A549 (cell line): ENCODE measurements at regions not wholly inside any gene's neighbourhood (a gene's known extent, or its start where the extent isn't known, plus 50 kb on each side); places are given as distances from the start of the nearest gene placed in this dataset.

Source experiments
- ATAC-seq, 2 experiments: fragments of 200-7000 bp in 1 of 2; fragments of >200 bp in 1 of 2; cut with Nextera tagmentation in 1 of 2; cut with Tn5 transposase in 1 of 2; 3 replicates each; pipeline versions ENCODE4 v1.8.0 to v1.9.1; 2018 to 2020; ENCODE audit warnings: mild to moderate bottlenecking in 1 of 2, moderate library complexity in 1 of 2
- CTCF ChIA-PET: fragments of 300-600 bp; sonication (Branson Sonifier 250); formaldehyde crosslinking; extraction: SDS; loops from one replicate; lab custom pipeline; 2021; ENCODE audit warnings: antibody characterized with exemption, inconsistent platforms; lab: Yijun Ruan, JAX
- POLR2A ChIA-PET: fragments of 350-600 bp; formaldehyde crosslinking; extraction: SDS; loops from one replicate; lab custom pipeline; 2021; ENCODE audit warnings: antibody characterized with exemption, inconsistent platforms; lab: Yijun Ruan, JAX
- DNase-seq, 2 experiments: peaks; one replicate each; pipeline versions ENCODE4 v3.0.0 to v3.0.0-alpha.2; 2011 to 2016; ENCODE audit warnings: low read depth in 1 of 2, low spot score in 1 of 2
- FAIRE-seq: peaks from 2 replicates; lab custom pipeline; 2011; peaks lifted over from hg19 to GRCh38; lab: Jason Lieb, UNC
- H3K27ac ChIP-seq, 2 experiments: fragments of >200 bp; sonication (Bioruptor Twin); formaldehyde crosslinking; 3 replicates each; pipeline ENCODE4 v1.5.1; 2016 to 2017
- H3K4me1 ChIP-seq: fragments of >200 bp; sonication (Bioruptor Twin); formaldehyde crosslinking; 3 replicates; pipeline ENCODE4 v1.6.1; 2016
- H3K4me2 ChIP-seq: fragments of >200 bp; sonication (Bioruptor Twin); formaldehyde crosslinking; 3 replicates; pipeline ENCODE4 v1.6.1; 2016
- H3K4me3 ChIP-seq: fragments of >200 bp; sonication (Bioruptor Twin); formaldehyde crosslinking; 3 replicates; pipeline ENCODE4 v1.5.1; 2016
- H3K9me3 ChIP-seq: fragments of >200 bp; sonication (Bioruptor Twin); formaldehyde crosslinking; 3 replicates; pipeline ENCODE4 v1.6.1; 2016
- CBX2 ChIP-seq: fragments of 200-600 bp; sonication (generic); IDR thresholded peaks from 2 replicates; pipeline ENCODE4 v1.6.1; 2016; ENCODE audit warnings: low read depth, mild to moderate bottlenecking, borderline replicate concordance
- CEBPB ChIP-seq, 2 experiments: fragments of >200 bp in 1 of 2; sonication (Bioruptor Twin) in 1 of 2; formaldehyde crosslinking in 1 of 2; IDR thresholded peaks; 2 replicates each; pipeline ENCODE4 v1.6.1; 2012 to 2016
- CHD2 ChIP-seq: fragments of 150-350 bp; IDR thresholded peaks from 2 replicates; pipeline ENCODE4 v1.6.1; 2014; ENCODE audit warnings: low read length; ENCODE audit not compliant: partially characterized antibody
- EHF ChIP-seq: fragments of 250-450 bp; sonication (Bioruptor Pico); IDR thresholded peaks from 2 replicates; pipeline ENCODE4 v1.5.0; 2020; ENCODE audit warnings: mild to moderate bottlenecking
- ESRRA ChIP-seq: fragments of 150-350 bp; IDR thresholded peaks from 2 replicates; pipeline ENCODE4 v1.6.1; 2014; ENCODE audit warnings: mild to moderate bottlenecking, low read length, borderline replicate concordance
- FOSB ChIP-seq: fragments of 250-450 bp; sonication (Bioruptor Pico); IDR thresholded peaks from 2 replicates; pipeline ENCODE4 v1.5.0; 2020; ENCODE audit warnings: mild to moderate bottlenecking, moderate library complexity
- FOSL2 ChIP-seq, 2 experiments: fragments of 450-650 bp in 1 of 2; fragments of >200 bp in 1 of 2; sonication (Bioruptor Twin) in 1 of 2; formaldehyde crosslinking; IDR thresholded peaks; 2 replicates each; pipeline versions ENCODE4 v1.5.0 to v1.6.1; 2016 to 2020; ENCODE audit warnings: mild to moderate bottlenecking in 1 of 2, moderate library complexity in 1 of 2
- JUNB ChIP-seq: fragments of >200 bp; sonication (Bioruptor Twin); formaldehyde crosslinking; IDR thresholded peaks from 2 replicates; pipeline ENCODE4 v1.6.1; 2016
- KDM5A ChIP-seq: fragments of 200-600 bp; sonication (generic); IDR thresholded peaks from 2 replicates; pipeline ENCODE4 v1.6.1; 2016; ENCODE audit warnings: antibody characterized with exemption, mild to moderate bottlenecking
- MAFK ChIP-seq: fragments of 450-650 bp; IDR thresholded peaks from 2 replicates; pipeline ENCODE4 v1.6.1; 2014; ENCODE audit not compliant: partially characterized antibody
- MYC ChIP-seq: IDR thresholded peaks from 2 replicates; pipeline ENCODE4 v1.6.1; 2012; ENCODE audit warnings: mild to moderate bottlenecking, inconsistent platforms, low read length, improper control_type of control experiment, borderline replicate concordance
- RFX5 ChIP-seq: fragments of 450-650 bp; IDR thresholded peaks from 2 replicates; pipeline ENCODE4 v1.7.1; 2014; ENCODE audit warnings: antibody characterized with exemption, mild to moderate bottlenecking, moderate library complexity
- RNF2 ChIP-seq: fragments of 200-600 bp; sonication (generic); IDR thresholded peaks from 2 replicates; pipeline ENCODE4 v1.6.1; 2016; ENCODE audit warnings: low read depth, mild to moderate bottlenecking, antibody characterized with exemption, moderate library complexity, borderline replicate concordance
- TFCP2L1 ChIP-seq: fragments of 250-450 bp; sonication (Bioruptor Pico); IDR thresholded peaks from 2 replicates; pipeline ENCODE4 v1.5.0; 2021; ENCODE audit warnings: mild to moderate bottlenecking
- ZC3H11A ChIP-seq: fragments of 450-650 bp; IDR thresholded peaks from 2 replicates; pipeline ENCODE4 v1.6.1; 2014; ENCODE audit warnings: antibody characterized with exemption, mild to moderate bottlenecking
- WGBS: methylation state at CpG from one replicate; pipeline ENCODE4 v1.1.6; 2017; ENCODE audit errors: missing lambda C conversion rate; 5-methylcytosine and 5-hydroxymethylcytosine counted together
- TF ChIP-seq, protein P1 (sequence below): fragments of >200 bp; sonication (Bioruptor Twin); formaldehyde crosslinking; IDR thresholded peaks from 3 replicates; pipeline ENCODE4 v1.5.1; 2016
- TF ChIP-seq, protein P2 (sequence below): fragments of 150-350 bp; IDR thresholded peaks from 2 replicates; pipeline ENCODE4 v1.6.1; 2014; ENCODE audit warnings: low read depth, mild to moderate bottlenecking, low read length
- TF ChIP-seq, protein P3 (sequence below): fragments of >200 bp; sonication (Bioruptor Twin); formaldehyde crosslinking; IDR thresholded peaks from 3 replicates; pipeline ENCODE4 v1.6.1; 2016
- TF ChIP-seq, protein P4 (sequence below): fragments of 250-450 bp; sonication (Bioruptor Pico); IDR thresholded peaks from 2 replicates; pipeline ENCODE4 v1.5.0; 2021; ENCODE audit warnings: mild to moderate bottlenecking, moderate library complexity, borderline replicate concordance
- TF ChIP-seq, protein P5 (sequence below): fragments of >200 bp; sonication (Bioruptor Twin); formaldehyde crosslinking; IDR thresholded peaks from 2 replicates; pipeline ENCODE4 v1.6.1; 2016

DNA sequence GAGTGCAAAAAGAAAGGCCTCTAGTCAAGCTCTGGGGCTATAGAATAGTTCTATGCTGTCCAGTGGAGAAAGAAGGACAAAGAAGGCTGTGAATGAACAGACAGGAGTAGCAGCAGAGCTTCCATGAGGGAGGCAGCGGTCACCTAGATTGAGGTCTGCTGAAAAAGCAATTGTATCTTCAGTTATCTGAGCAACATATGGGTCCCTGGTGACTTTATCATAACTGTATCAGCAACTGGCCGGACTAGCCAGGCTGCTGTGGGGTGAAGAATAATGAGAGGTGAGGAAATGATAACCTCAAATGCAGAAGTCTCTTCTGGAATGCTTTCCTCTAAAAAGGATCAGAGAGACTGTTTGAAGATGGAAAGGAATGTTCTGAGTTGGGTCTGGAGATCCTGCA lies 971.3 kb upstream of the TMEM132C start (continued):
- TF ChIP-seq, protein P1, sequence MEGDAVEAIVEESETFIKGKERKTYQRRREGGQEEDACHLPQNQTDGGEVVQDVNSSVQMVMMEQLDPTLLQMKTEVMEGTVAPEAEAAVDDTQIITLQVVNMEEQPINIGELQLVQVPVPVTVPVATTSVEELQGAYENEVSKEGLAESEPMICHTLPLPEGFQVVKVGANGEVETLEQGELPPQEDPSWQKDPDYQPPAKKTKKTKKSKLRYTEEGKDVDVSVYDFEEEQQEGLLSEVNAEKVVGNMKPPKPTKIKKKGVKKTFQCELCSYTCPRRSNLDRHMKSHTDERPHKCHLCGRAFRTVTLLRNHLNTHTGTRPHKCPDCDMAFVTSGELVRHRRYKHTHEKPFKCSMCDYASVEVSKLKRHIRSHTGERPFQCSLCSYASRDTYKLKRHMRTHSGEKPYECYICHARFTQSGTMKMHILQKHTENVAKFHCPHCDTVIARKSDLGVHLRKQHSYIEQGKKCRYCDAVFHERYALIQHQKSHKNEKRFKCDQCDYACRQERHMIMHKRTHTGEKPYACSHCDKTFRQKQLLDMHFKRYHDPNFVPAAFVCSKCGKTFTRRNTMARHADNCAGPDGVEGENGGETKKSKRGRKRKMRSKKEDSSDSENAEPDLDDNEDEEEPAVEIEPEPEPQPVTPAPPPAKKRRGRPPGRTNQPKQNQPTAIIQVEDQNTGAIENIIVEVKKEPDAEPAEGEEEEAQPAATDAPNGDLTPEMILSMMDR, result no peak
- TF ChIP-seq MYC (no peak), EHF (CRISPR knock-in tag) (no peak)
- TF ChIP-seq, protein P2, sequence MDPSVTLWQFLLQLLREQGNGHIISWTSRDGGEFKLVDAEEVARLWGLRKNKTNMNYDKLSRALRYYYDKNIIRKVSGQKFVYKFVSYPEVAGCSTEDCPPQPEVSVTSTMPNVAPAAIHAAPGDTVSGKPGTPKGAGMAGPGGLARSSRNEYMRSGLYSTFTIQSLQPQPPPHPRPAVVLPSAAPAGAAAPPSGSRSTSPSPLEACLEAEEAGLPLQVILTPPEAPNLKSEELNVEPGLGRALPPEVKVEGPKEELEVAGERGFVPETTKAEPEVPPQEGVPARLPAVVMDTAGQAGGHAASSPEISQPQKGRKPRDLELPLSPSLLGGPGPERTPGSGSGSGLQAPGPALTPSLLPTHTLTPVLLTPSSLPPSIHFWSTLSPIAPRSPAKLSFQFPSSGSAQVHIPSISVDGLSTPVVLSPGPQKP, result no peak

DNA sequence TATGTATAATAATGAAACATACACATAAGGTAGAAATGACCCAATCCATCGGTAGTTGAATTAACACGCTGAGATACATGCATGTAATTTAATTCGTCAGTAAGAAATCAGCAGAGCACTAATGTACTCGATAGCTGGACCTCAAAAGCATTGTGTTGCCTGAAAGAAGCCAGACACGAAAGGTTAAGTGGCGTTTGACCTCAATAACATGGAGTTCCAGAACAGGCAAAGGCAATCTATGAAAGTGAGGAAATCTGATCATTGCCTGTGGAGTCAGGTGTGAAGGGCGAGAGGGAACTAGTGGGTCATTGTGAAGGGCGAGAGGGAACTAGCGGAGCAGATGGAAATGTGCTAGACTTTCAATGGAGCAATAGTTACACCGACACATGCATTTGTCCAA lies 970.4 kb upstream of the TMEM132C start:
- FAIRE-seq, result no peak
- 44% methylated on average over 10 of the region's 10 CpGs for WGBS
- ChIA-PET POLR2A (no interaction called here), CTCF (no interaction called here)
- no peak for ATAC-seq
- no peak for DNase-seq
- Histone ChIP-seq H3K4me1 (no peaks in the 10 kb centered on the region), H3K4me2 (no peak overlapping the region), H3K4me3 (no peak overlapping the region), H3K9me3 (no peaks in the 10 kb centered on the region), H3K27ac (no peak overlapping the region)
- TF ChIP-seq CEBPB (IDR thresholded peaks at IDR 0.05), result no peak
- TF ChIP-seq, protein P3, sequence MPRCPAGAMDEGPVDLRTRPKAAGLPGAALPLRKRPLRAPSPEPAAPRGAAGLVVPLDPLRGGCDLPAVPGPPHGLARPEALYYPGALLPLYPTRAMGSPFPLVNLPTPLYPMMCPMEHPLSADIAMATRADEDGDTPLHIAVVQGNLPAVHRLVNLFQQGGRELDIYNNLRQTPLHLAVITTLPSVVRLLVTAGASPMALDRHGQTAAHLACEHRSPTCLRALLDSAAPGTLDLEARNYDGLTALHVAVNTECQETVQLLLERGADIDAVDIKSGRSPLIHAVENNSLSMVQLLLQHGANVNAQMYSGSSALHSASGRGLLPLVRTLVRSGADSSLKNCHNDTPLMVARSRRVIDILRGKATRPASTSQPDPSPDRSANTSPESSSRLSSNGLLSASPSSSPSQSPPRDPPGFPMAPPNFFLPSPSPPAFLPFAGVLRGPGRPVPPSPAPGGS, result no peak
- no peak for TF ChIP-seq ESRRA

DNA sequence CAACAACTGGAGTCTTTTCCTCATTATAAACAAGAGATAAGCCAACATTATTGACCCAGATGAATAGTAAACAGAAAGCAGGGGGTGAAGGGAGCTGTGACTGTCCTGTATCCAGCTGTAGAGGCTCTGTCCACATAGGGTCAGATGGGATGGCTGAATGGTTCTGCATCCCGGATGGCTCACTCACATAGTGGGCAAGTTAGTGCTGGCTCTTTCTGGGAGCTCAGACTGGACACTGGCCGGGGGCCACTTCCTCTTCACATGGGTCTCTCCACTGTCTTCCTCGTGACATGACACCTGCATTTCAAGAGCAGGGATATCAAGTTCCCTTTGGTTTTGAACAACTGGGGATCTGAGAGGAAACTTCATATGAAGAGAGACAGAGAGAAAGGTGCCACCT lies 969.6 kb upstream of the TMEM132C start:
- TF ChIP-seq FOSB (CRISPR knock-in tag) (no peak), JUNB (no peak), RFX5 (no peak), MAFK (no peak), CBX2 (no peak), TFCP2L1 (CRISPR knock-in tag) (no peak), ZC3H11A (no peak), CHD2 (no peak), FOSL2 (IDR thresholded peaks at IDR 0.05) (no peak), FOSL2 (CRISPR knock-in tag; IDR thresholded peaks at IDR 0.05) (no peak), RNF2 (no peak), KDM5A (no peak), CEBPB (IDR thresholded peaks at IDR 0.05) (no peak)
- TF ChIP-seq, protein P4, sequence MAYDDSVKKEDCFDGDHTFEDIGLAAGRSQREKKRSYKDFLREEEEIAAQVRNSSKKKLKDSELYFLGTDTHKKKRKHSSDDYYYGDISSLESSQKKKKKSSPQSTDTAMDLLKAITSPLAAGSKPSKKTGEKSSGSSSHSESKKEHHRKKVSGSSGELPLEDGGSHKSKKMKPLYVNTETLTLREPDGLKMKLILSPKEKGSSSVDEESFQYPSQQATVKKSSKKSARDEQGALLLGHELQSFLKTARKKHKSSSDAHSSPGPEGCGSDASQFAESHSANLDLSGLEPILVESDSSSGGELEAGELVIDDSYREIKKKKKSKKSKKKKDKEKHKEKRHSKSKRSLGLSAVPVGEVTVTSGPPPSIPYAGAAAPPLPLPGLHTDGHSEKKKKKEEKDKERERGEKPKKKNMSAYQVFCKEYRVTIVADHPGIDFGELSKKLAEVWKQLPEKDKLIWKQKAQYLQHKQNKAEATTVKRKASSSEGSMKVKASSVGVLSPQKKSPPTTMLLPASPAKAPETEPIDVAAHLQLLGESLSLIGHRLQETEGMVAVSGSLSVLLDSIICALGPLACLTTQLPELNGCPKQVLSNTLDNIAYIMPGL (CRISPR knock-in tag), result no peak
- TF ChIP-seq, protein P1, result no peak
- TF ChIP-seq, protein P5, sequence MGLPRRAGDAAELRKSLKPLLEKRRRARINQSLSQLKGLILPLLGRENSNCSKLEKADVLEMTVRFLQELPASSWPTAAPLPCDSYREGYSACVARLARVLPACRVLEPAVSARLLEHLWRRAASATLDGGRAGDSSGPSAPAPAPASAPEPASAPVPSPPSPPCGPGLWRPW, result no peak
- TF ChIP-seq, protein P3, result no peak
- Histone ChIP-seq H3K4me3 (no peak overlapping the region), H3K27ac (no peak overlapping the region), H3K4me1 (no peaks in the 10 kb centered on the region), H3K4me2 (no peak overlapping the region), H3K9me3 (no peaks in the 10 kb centered on the region)
- FAIRE-seq (no peak), DNase-seq (no peak), ATAC-seq (no peak)
- ChIA-PET POLR2A (no interaction called here), CTCF (no interaction called here)
- WGBS, result 8% methylated on average over 3 of the region's 3 CpGs
